ENCODE measurements at regions not wholly inside any gene's neighbourhood (a gene's known extent, or its start where the extent isn't known, plus 50 kb on each side); places are given as distances from the start of the nearest gene placed in this dataset.

DNA sequence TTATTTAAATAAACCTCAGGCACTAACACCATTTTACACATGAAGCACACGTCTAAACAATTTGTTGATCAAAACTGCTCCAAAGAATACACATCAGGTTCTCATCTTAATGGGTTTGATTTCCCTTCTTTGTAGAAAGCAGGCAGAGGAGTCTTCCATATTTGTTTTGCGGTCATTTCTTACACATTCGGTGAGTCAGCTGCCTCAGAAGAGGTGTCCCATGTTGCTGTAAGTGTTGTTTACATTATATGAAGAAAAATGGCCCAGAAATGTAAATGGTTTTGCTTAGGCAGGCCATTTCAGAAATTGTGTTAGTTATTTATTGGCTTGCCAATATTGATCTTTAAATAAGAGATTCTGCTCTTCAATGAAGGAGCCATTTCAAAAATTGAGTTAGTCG, 325.8 kb downstream of the TENT4A start:
- Histone ChIP-seq H3K4me1 (no peaks in the 10 kb centered on the region), H3K27me3 (ENCODE audit: insufficient read depth in 3 of 3, low read length in 2 of 3) (no peaks in the 10 kb centered on the region), H3K36me3 (ENCODE audit: insufficient read depth in 1 of 2, low read depth in 1 of 2) (no peaks in the 10 kb centered on the region), H3K4me3 (no peak overlapping the region), H3K27ac (no peak overlapping the region), H3K9me3 (no peaks in the 10 kb centered on the region)
- DNase-seq: no peak
- 75 to 83% (median 77%) methylated on average over 4 of the region's 4 CpGs for WGBS, 3 donors
- TF ChIP-seq CTCF (IDR thresholded peaks at IDR 0.05): no peak
- intact Hi-C loops (cut with DNase I): no loop called here
- ATAC-seq: no peak

GRCh38 chr5:7040111-7040510, 326.9 kb downstream of the TENT4A start:
- H3K36me3 ChIP-seq (ENCODE audit: insufficient read depth in 1 of 2, low read depth in 1 of 2): no peaks in the 10 kb centered on the region
- ATAC-seq: no peak
- DNase-seq: no peak
- 83 to 94% (median 85%) methylated on average over 2 of the region's 2 CpGs for WGBS, 3 donors
- H3K27me3 ChIP-seq (ENCODE audit: insufficient read depth in 3 of 3, low read length in 2 of 3): no peaks in the 10 kb centered on the region
- no peak for TF ChIP-seq CTCF (IDR thresholded peaks at IDR 0.05)
- no peak overlapping the region for H3K4me3 ChIP-seq
- H3K27ac ChIP-seq: no peak overlapping the region
- no peaks in the 10 kb centered on the region for H3K9me3 ChIP-seq
- no peaks in the 10 kb centered on the region for H3K4me1 ChIP-seq
- intact Hi-C loops (cut with DNase I): no loop called here

DNA sequence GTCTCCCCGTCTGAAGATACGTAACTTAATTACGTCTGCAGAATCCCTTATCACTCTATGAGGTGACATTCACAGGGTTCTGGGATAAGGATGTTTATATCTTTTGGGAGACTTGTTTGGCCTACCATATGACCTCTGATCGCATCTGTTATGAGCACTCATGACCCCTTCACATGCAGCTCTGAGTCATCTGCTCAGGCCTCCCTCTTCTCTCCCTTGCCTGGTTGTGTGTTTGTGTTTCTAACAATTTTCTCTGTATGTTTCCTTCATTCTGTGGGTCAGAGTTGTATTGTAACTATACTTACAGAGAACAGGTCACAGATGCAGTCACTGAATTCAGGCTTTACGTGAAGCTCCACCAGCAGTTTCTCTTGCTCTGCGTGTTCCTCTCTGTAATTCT, 330.6 kb downstream of the TENT4A start:
- 82 to 88% (median 83%) methylated on average over 6 of the region's 6 CpGs for WGBS, 3 donors

DNA sequence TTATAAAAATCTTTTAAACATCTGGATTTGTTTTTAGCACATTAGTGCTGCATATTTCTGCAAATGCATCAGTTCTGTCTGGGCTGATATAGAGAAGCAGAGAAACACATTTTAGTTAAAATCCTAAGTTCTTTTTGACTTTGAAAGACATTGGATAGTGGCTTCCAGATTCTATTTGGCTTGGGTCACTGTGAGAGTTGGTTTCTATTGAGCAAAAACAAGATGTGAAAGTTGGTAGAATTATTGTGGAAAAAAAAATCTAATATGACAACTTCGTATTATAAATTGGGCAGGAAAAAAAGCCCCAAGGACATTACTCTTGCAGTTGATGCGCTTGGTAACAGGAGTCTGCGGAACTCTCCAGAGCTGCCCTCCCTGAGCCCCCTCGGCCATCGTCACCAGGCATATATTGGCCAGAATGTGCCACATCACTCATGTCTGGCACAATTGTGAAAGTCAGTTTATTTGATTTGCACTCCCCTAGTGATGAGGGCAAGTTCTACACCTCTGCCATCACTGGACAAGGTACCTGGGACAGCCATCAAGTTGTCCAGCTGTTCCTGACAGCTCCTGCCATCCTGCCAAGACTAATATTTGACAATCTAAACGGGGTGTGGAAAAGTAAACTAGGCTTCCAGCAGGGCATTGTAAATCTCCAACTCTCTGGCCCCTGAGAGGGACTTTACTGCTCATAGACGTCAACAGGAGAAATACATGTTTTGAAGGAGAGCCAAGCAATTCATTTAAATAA, 334.5 kb downstream of the TENT4A start:
- H3K27me3 ChIP-seq (ENCODE audit: insufficient read depth in 3 of 3, low read length in 2 of 3): no peaks in the 10 kb centered on the region
- 40 to 59% (median 49%) methylated on average over 7 of the region's 7 CpGs for WGBS, 3 donors
- no peak overlapping the region for H3K27ac ChIP-seq
- no peak overlapping the region for H3K4me3 ChIP-seq
- DNase-seq (no peak), ATAC-seq (no peak)
- no peaks in the 10 kb centered on the region for H3K36me3 ChIP-seq (ENCODE audit: insufficient read depth in 1 of 2, low read depth in 1 of 2)
- H3K9me3 ChIP-seq: no peaks in the 10 kb centered on the region
- intact Hi-C loops (cut with DNase I): no loop called here
- no peaks in the 10 kb centered on the region for H3K4me1 ChIP-seq
- no peak for TF ChIP-seq CTCF (IDR thresholded peaks at IDR 0.05)

More for the DNA sequence above, 330.6 kb downstream of the TENT4A start:
- no peak overlapping the region for H3K4me3 ChIP-seq
- intact Hi-C loops (cut with DNase I): no loop called here
- H3K9me3 ChIP-seq: no peaks in the 10 kb centered on the region
- H3K27me3 ChIP-seq (ENCODE audit: insufficient read depth in 3 of 3, low read length in 2 of 3): no peaks in the 10 kb centered on the region
- ATAC-seq: no peak
- no peak for TF ChIP-seq CTCF (IDR thresholded peaks at IDR 0.05)
- no peaks in the 10 kb centered on the region for H3K4me1 ChIP-seq
- H3K27ac ChIP-seq: no peak overlapping the region
- no peaks in the 10 kb centered on the region for H3K36me3 ChIP-seq (ENCODE audit: insufficient read depth in 1 of 2, low read depth in 1 of 2)
- DNase-seq: no peak

DNA sequence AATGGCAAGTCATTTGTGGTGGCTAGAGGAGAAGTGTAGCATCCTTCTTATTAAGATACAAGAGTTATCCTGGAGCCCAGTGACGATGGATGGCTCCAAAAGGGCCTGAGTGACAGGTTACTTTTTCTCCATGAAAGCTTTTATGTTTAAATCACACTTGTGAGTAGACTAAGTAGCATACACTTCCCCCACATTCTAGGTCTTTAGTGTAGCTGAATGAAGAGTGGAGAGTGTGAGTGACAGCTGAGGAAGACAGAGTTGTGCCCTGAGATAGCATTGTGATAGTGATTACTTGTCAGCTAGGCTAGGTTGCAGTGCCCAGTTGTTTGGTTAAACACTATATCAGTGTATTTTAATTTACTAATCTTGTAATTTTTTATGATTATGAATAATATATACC, 337.8 kb downstream of the TENT4A start:
- no peaks in the 10 kb centered on the region for H3K36me3 ChIP-seq (ENCODE audit: insufficient read depth in 1 of 2, low read depth in 1 of 2)
- intact Hi-C loops (cut with DNase I): no loop called here
- ATAC-seq (no peak), DNase-seq (no peak)
- no peaks in the 10 kb centered on the region for H3K4me1 ChIP-seq
- no peaks in the 10 kb centered on the region for H3K27me3 ChIP-seq (ENCODE audit: insufficient read depth in 3 of 3, low read length in 2 of 3)
- H3K9me3 ChIP-seq: no peaks in the 10 kb centered on the region
- WGBS, 3 donors: 61 to 82% (median 74%) methylated on average over 1 of the region's 1 CpG
- no peak overlapping the region for H3K4me3 ChIP-seq
- no peak overlapping the region for H3K27ac ChIP-seq
- TF ChIP-seq CTCF (IDR thresholded peaks at IDR 0.05): no peak

Measured in psoas muscle (tissue), 7 donors.